ENCODE measurements at regions not wholly inside any gene's neighbourhood (a gene's known extent, or its start where the extent isn't known, plus 50 kb on each side); places are given as distances from the start of the nearest gene placed in this dataset.
"Not testable (repeated sequence)": the region's sequence is repeated elsewhere in the genome, so short reads cannot be mapped to it uniquely, and the experiment has no call there.

- no peak for ATAC-seq (replicated peaks in 6 of 8)
- in situ Hi-C loops (cut with MboI; ENCODE audit: low pct_unique_long_range_greater_than_20kb in 2 of 9, low sequenced_read_pairs in 9 of 9, unreplicated experiment in 9 of 9) = no loop called here
- Histone ChIP-seq H3K4me3 (no peak overlapping the region), H3K4me1 (replicated peaks in 1 of 2) (no peaks in the 10 kb centered on the region), H3K27ac (no peak overlapping the region)
- 0 to 100% (median 53%) methylated on average over 1 to 2 of the region's 2 CpGs; no CpG with 5 or more reads in 2 of the 10 experiments for WGBS, 10 experiments
Measured at GRCh38 chr4:111330786-111331185, 707.9 kb upstream of the PITX2 start.

GRCh38 chr4:111334361-111334760, 711.5 kb upstream of the PITX2 start:
- no peak for ATAC-seq (replicated peaks in 6 of 8)
- Histone ChIP-seq H3K4me3 (no peak overlapping the region), H3K4me1 (replicated peaks in 1 of 2) (peaks cover 2 to 4% of the 10 kb centered on the region in 2 donors), H3K27ac (no peak overlapping the region)
- in situ Hi-C loops (cut with MboI; ENCODE audit: low pct_unique_long_range_greater_than_20kb in 2 of 9, low sequenced_read_pairs in 9 of 9, unreplicated experiment in 9 of 9) = no loop called here

- in situ Hi-C loops (cut with MboI; ENCODE audit: low pct_unique_long_range_greater_than_20kb in 2 of 9, low sequenced_read_pairs in 9 of 9, unreplicated experiment in 9 of 9); ATAC-seq (replicated peaks in 6 of 8); H3K4me1 ChIP-seq (replicated peaks in 1 of 2): not testable (repeated sequence)
- Histone ChIP-seq H3K27ac (peak overlapping the region in 1 of 2 donors; percentile 73), H3K4me3 (peak overlapping the region in 2 of 5 donors; percentile 28 to 32)
- 0 to 100% (median 53%) methylated on average over 1 to 9 of the region's 18 CpGs; no CpG with 5 or more reads in 4 of the 10 experiments for WGBS, 10 experiments
Measured at GRCh38 chr4:111337186-111337876, 714.5 kb upstream of the PITX2 start.

GRCh38 chr4:111359602-111360001, 736.7 kb upstream of the PITX2 start:
- in situ Hi-C loops (cut with MboI; ENCODE audit: low pct_unique_long_range_greater_than_20kb in 2 of 9, low sequenced_read_pairs in 9 of 9, unreplicated experiment in 9 of 9) = no loop called here
- Histone ChIP-seq H3K27ac (no peak overlapping the region), H3K4me1 (replicated peaks in 1 of 2) (peaks cover 0 to 3% of the 10 kb centered on the region in 2 donors), H3K4me3 (no peak overlapping the region)
- WGBS, 10 experiments = 78 to 100% (median 94%) methylated on average over 1 to 2 of the region's 2 CpGs; no CpG with 5 or more reads in 3 of the 10 experiments
- ATAC-seq (replicated peaks in 6 of 8) = no peak

GRCh38 chr4:111360906-111361305, 738.0 kb upstream of the PITX2 start:
- Histone ChIP-seq H3K4me3 (no peak overlapping the region), H3K27ac (no peak overlapping the region), H3K4me1 (replicated peaks in 1 of 2) (no peaks in the 10 kb centered on the region)
- in situ Hi-C loops (cut with MboI; ENCODE audit: low pct_unique_long_range_greater_than_20kb in 2 of 9, low sequenced_read_pairs in 9 of 9, unreplicated experiment in 9 of 9) = no loop called here
- ATAC-seq (replicated peaks in 6 of 8) = no peak
- 33 to 100% (median 76%) methylated on average over 1 of the region's 1 CpG; no CpG with 5 or more reads in 2 of the 10 experiments for WGBS, 10 experiments

- in situ Hi-C loops (cut with MboI; ENCODE audit: low pct_unique_long_range_greater_than_20kb in 2 of 9, low sequenced_read_pairs in 9 of 9, unreplicated experiment in 9 of 9) = no loop called here
- peak in 3 of 8 experiments; percentile 21 to 35 (median 35) for ATAC-seq (replicated peaks in 6 of 8)
- Histone ChIP-seq H3K4me3 (no peak overlapping the region), H3K27ac (no peak overlapping the region), H3K4me1 (replicated peaks in 1 of 2) (no peaks in the 10 kb centered on the region)
- WGBS, 10 experiments = 0 to 80% methylated on average over 1 of the region's 1 CpG; no CpG with 5 or more reads in 8 of the 10 experiments
Measured at GRCh38 chr4:111362941-111363361, 740.1 kb upstream of the PITX2 start.

GRCh38 chr4:111377880-111378279, 755.0 kb upstream of the PITX2 start:
- H3K27ac ChIP-seq = not testable (repeated sequence)
- WGBS, 10 experiments = 80 to 100% (median 98%) methylated on average over 1 to 6 of the region's 14 CpGs; no CpG with 5 or more reads in 6 of the 10 experiments

GRCh38 chr4:111388561-111388960, 756.7 kb upstream of the FAM241A start:
- ATAC-seq (replicated peaks in 6 of 8) = no peak
- H3K4me1 ChIP-seq (replicated peaks in 1 of 2) = no peaks in the 10 kb centered on the region
- WGBS, 10 experiments = 67 to 100% (median 100%) methylated on average over 1 of the region's 1 CpG; no CpG with 5 or more reads in 5 of the 10 experiments
- H3K27ac ChIP-seq = no peak overlapping the region
- in situ Hi-C loops (cut with MboI; ENCODE audit: low pct_unique_long_range_greater_than_20kb in 2 of 9, low sequenced_read_pairs in 9 of 9, unreplicated experiment in 9 of 9) = no loop called here
- H3K4me3 ChIP-seq = no peak overlapping the region

More at GRCh38 chr4:111377880-111378279, 755.0 kb upstream of the PITX2 start:
- in situ Hi-C loops (cut with MboI; ENCODE audit: low pct_unique_long_range_greater_than_20kb in 2 of 9, low sequenced_read_pairs in 9 of 9, unreplicated experiment in 9 of 9); H3K4me1 ChIP-seq (replicated peaks in 1 of 2); ATAC-seq (replicated peaks in 6 of 8); H3K4me3 ChIP-seq: not testable (repeated sequence)

GRCh38 chr4:111391829-111392228, 753.4 kb upstream of the FAM241A start:
- in situ Hi-C loops (cut with MboI; ENCODE audit: low pct_unique_long_range_greater_than_20kb in 2 of 9, low sequenced_read_pairs in 9 of 9, unreplicated experiment in 9 of 9) = no loop called here
- Histone ChIP-seq H3K27ac (no peak overlapping the region), H3K4me3 (no peak overlapping the region), H3K4me1 (replicated peaks in 1 of 2) (no peaks in the 10 kb centered on the region)
- WGBS, 10 experiments = 29 to 96% (median 76%) methylated on average over 3 to 6 of the region's 6 CpGs
- ATAC-seq (replicated peaks in 6 of 8) = no peak

GRCh38 chr4:111393781-111394180, 751.5 kb upstream of the FAM241A start:
- Histone ChIP-seq H3K4me3 (no peak overlapping the region), H3K27ac (no peak overlapping the region), H3K4me1 (replicated peaks in 1 of 2) (peaks cover 3 to 4% of the 10 kb centered on the region in 2 donors)
- in situ Hi-C loops (cut with MboI; ENCODE audit: low pct_unique_long_range_greater_than_20kb in 2 of 9, low sequenced_read_pairs in 9 of 9, unreplicated experiment in 9 of 9) = no loop called here
- 0 to 91% (median 46%) methylated on average over 1 of the region's 1 CpG for WGBS, 10 experiments
- ATAC-seq (replicated peaks in 6 of 8) = no peak

- WGBS, 10 experiments = 10 to 67% (median 39%) methylated on average over 1 to 5 of the region's 5 CpGs
- peaks cover 11 to 28% of the 10 kb centered on the region in 2 donors for H3K4me1 ChIP-seq (replicated peaks in 1 of 2)
- no peak overlapping the region for H3K4me3 ChIP-seq
- no peak overlapping the region for H3K27ac ChIP-seq
- in situ Hi-C loops (cut with MboI; ENCODE audit: low pct_unique_long_range_greater_than_20kb in 2 of 9, low sequenced_read_pairs in 9 of 9, unreplicated experiment in 9 of 9) = no loop called here
- peak; percentile 73 to 96 (median 94) for ATAC-seq (replicated peaks in 6 of 8)
Measured at GRCh38 chr4:111398906-111399330, 746.3 kb upstream of the FAM241A start.

- H3K27ac ChIP-seq = no peak overlapping the region
- 0 to 100% (median 59%) methylated on average over 1 to 3 of the region's 3 CpGs; no CpG with 5 or more reads in 1 of the 10 experiments for WGBS, 10 experiments
- peak in 5 of 8 experiments; percentile 16 to 77 (median 32) for ATAC-seq (replicated peaks in 6 of 8)
- peaks cover 11 to 28% of the 10 kb centered on the region in 2 donors for H3K4me1 ChIP-seq (replicated peaks in 1 of 2)
- no peak overlapping the region for H3K4me3 ChIP-seq
- in situ Hi-C loops (cut with MboI; ENCODE audit: low pct_unique_long_range_greater_than_20kb in 2 of 9, low sequenced_read_pairs in 9 of 9, unreplicated experiment in 9 of 9) = no loop called here
Measured at GRCh38 chr4:111399623-111400022, 745.6 kb upstream of the FAM241A start.

GRCh38 chr4:111400741-111401140, 744.5 kb upstream of the FAM241A start:
- WGBS, 10 experiments = 16 to 85% (median 59%) methylated on average over 1 to 4 of the region's 4 CpGs; no CpG with 5 or more reads in 1 of the 10 experiments
- Histone ChIP-seq H3K27ac (no peak overlapping the region), H3K4me3 (no peak overlapping the region), H3K4me1 (replicated peaks in 1 of 2) (peaks cover 11 to 32% of the 10 kb centered on the region in 2 donors)
- in situ Hi-C loops (cut with MboI; ENCODE audit: low pct_unique_long_range_greater_than_20kb in 2 of 9, low sequenced_read_pairs in 9 of 9, unreplicated experiment in 9 of 9) = no loop called here
- ATAC-seq (replicated peaks in 6 of 8) = peak in 5 of 8 experiments; percentile 10 to 36 (median 20)

Measured in motor neuron (in vitro differentiated cells).